Vagina (tissue), 2 donors: ENCODE measurements at regions not wholly inside any gene's neighbourhood (a gene's known extent, or its start where the extent isn't known, plus 50 kb on each side); places are given as distances from the start of the nearest gene placed in this dataset. TPM values are rescaled to one million over a fixed set of nuclear protein-coding genes. Genes with fewer than 3 reads are reported as not detected.

Source experiments
- DNase-seq, 2 donors: peaks; one replicate each; pipeline ENCODE4 v3.0.0-alpha.2; 2017; ENCODE audit errors: extremely low spot score in 2 of 2
- H3K27ac ChIP-seq: fragments of 200-600 bp; sonication (generic); one replicate; pipeline ENCODE4 v1.5.1; 2019
- H3K27me3 ChIP-seq: fragments of 200-600 bp; sonication (generic); one replicate; pipeline ENCODE4 v1.5.1; 2019
- H3K36me3 ChIP-seq, 2 donors: fragments of 200-600 bp; sonication (generic); one replicate each; pipeline ENCODE4 v1.5.1; 2017 to 2019
- H3K4me1 ChIP-seq: fragments of 200-600 bp; sonication (generic); one replicate; pipeline ENCODE4 v1.5.1; 2019
- H3K4me3 ChIP-seq, 2 donors: fragments of 200-600 bp; sonication (generic); 1 replicate in 1 of 2; 2 replicates in 1 of 2; pipeline ENCODE4 v1.5.1; 2016 to 2019
- H3K9me3 ChIP-seq: fragments of 200-600 bp; sonication (generic); one replicate; pipeline ENCODE4 v1.5.1; 2019
- POLR2A ChIP-seq, 2 donors: fragments of 450-650 bp; IDR thresholded peaks; one replicate each; pipeline ENCODE4 v1.6.1; 2017; ENCODE audit warnings: antibody characterized with exemption in 2 of 2, mild to moderate bottlenecking in 2 of 2, moderate library complexity in 2 of 2
- POLR2AphosphoS5 ChIP-seq, 2 donors: sonication (generic); formaldehyde crosslinking; IDR thresholded peaks; one replicate each; pipeline ENCODE4 v1.9.0; 2017; ENCODE audit warnings: antibody characterized with exemption in 2 of 2, mild to moderate bottlenecking in 2 of 2, low read depth in 1 of 2; ENCODE audit not compliant: insufficient read depth in 1 of 2
- intact Hi-C: fragments of 100-400 bp; cut with DNase I; formaldehyde crosslinking; loops from one replicate; pipeline ENCODE4 v1.15.1; 2023
- small RNA-seq: library from RNA; depleted of rRNA; stranded (forward); fragments of <200 nt; gene quantifications from one replicate; pipeline ENCODE3, GENCODE V24; 2016
- TF ChIP-seq, protein P1 (sequence below), 3 experiments: fragments of 450-650 bp in 2 of 3; fragments of 200-600 bp in 1 of 3; sonication (generic) in 1 of 3; IDR thresholded peaks; one replicate each; pipeline ENCODE4 v1.5.1; 2017 to 2019; ENCODE audit warnings: antibody characterized with exemption in 3 of 3, mild to moderate bottlenecking in 2 of 3, moderate library complexity in 2 of 3

DNA sequence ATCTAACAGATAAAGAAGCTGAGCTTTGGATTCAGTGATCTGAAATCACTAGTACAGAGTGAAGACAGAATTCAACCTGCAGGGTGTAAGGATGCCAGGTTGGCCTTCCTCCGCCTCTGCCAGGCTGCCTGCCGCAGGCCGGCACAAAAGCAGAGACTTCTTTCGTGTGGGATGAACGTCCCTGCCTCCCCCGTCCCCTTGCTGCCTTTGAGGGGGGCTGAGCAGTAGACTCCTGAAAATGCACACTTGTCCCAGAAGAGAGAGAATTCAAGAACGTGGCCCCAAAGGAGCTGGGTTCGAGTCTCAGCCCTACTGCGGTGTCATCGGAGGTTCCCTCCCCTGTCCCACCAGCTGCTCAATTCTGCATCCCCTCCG is 154.3 kb downstream of the BCL11B start:
- TF ChIP-seq POLR2AphosphoS5 (IDR thresholded peaks at IDR 0.05; ENCODE audit: insufficient read depth in 1 of 2, low read depth in 1 of 2) (no peak), POLR2A (IDR thresholded peaks at IDR 0.05) (no peak)
- TF ChIP-seq, protein P1, sequence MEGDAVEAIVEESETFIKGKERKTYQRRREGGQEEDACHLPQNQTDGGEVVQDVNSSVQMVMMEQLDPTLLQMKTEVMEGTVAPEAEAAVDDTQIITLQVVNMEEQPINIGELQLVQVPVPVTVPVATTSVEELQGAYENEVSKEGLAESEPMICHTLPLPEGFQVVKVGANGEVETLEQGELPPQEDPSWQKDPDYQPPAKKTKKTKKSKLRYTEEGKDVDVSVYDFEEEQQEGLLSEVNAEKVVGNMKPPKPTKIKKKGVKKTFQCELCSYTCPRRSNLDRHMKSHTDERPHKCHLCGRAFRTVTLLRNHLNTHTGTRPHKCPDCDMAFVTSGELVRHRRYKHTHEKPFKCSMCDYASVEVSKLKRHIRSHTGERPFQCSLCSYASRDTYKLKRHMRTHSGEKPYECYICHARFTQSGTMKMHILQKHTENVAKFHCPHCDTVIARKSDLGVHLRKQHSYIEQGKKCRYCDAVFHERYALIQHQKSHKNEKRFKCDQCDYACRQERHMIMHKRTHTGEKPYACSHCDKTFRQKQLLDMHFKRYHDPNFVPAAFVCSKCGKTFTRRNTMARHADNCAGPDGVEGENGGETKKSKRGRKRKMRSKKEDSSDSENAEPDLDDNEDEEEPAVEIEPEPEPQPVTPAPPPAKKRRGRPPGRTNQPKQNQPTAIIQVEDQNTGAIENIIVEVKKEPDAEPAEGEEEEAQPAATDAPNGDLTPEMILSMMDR (IDR thresholded peaks at IDR 0.05), result no peak
- no peaks in the 10 kb centered on the region for H3K9me3 ChIP-seq
- H3K27me3 ChIP-seq, result no peaks in the 10 kb centered on the region
- H3K36me3 ChIP-seq, result no peaks in the 10 kb centered on the region
- DNase-seq, result peak; percentile 70 to 71
- intact Hi-C loops, result no loop called here
- H3K4me1 ChIP-seq, result peaks cover 8% of the 10 kb centered on the region
- H3K4me3 ChIP-seq, result no peak overlapping the region
- no peak overlapping the region for H3K27ac ChIP-seq

DNA sequence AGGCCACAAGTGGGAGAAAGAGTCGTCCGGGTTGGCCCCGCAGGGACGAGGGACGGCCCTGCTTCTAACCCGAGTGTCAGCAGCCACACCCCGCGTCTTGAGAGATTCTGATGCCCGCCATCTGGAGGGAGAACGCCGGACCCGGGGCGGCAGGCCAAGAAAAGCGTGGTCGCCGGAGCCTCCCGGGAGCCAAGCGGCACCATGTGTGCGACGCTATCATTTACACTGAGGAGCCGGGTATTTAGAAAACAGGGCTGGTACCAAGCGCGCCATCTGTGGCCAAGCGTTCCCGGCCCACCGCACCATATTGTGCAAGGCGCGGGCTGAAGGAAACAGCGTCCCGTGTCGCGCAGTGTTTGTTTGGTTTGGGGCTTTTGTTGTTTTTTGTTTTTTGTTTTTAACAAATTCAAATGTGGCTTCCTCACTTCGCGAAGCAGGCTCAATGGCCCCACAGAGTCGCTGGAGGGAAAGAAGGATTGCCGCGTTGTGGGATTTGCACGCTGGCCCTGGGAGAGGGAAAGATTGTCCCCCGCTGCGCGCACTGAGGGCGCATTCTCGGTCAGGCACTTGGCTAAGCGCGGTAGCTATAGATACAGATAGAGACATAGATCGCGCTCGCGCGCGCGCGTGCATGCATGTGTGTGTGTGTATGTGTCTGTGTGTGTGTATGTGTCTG is 153.8 kb downstream of the BCL11B start:
- H3K4me3 ChIP-seq, result no peak overlapping the region
- peak; percentile 58 to 72 for DNase-seq
- peaks cover 8% of the 10 kb centered on the region for H3K4me1 ChIP-seq
- H3K9me3 ChIP-seq, result no peaks in the 10 kb centered on the region
- TF ChIP-seq POLR2A (IDR thresholded peaks at IDR 0.05) (no peak), POLR2AphosphoS5 (IDR thresholded peaks at IDR 0.05; ENCODE audit: insufficient read depth in 1 of 2, low read depth in 1 of 2) (no peak)
- TF ChIP-seq, protein P1 (IDR thresholded peaks at IDR 0.05), result no peak
- no peaks in the 10 kb centered on the region for H3K36me3 ChIP-seq
- no peak overlapping the region for H3K27ac ChIP-seq
- H3K27me3 ChIP-seq, result no peaks in the 10 kb centered on the region
- intact Hi-C loops, result no loop called here

DNA sequence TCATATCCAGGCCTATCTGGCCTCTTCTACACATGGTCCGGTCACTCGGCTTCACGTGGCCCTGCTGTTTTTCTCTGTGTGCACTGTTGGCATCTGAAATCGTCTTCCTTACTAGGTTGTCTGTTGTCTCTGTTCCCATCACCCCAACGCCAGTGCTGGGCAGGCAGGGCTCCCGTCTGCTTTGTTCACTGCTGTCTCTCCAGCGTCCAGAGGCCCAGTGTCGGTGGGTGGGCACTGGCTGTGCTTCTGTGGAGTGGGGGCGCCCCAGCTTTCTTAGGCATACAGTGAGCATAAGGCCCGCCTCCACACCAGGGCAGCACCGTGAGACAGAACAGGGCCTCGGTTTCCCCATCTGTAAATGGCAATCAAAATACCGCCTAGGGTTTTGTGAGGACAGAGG is 153.1 kb downstream of the BCL11B start:
- Histone ChIP-seq H3K4me3 (no peak overlapping the region), H3K27ac (no peak overlapping the region), H3K9me3 (no peaks in the 10 kb centered on the region), H3K4me1 (peaks cover 8% of the 10 kb centered on the region), H3K36me3 (no peaks in the 10 kb centered on the region), H3K27me3 (no peaks in the 10 kb centered on the region)
- intact Hi-C loops, result no loop called here
- peak; percentile 64 to 93 for DNase-seq
- TF ChIP-seq POLR2A (IDR thresholded peaks at IDR 0.05) (no peak), POLR2AphosphoS5 (IDR thresholded peaks at IDR 0.05; ENCODE audit: insufficient read depth in 1 of 2, low read depth in 1 of 2) (no peak)
- TF ChIP-seq, protein P1 (IDR thresholded peaks at IDR 0.05), result no peak

Small RNA genes lying in the stretch of these regions (small RNA-seq; reads per million reads assigned to genes)
- not detected for gene AL162151.2
- not detected for gene RN7SL714P
